VCaP (cell line): ENCODE measurements at regions not wholly inside any gene's neighbourhood (a gene's known extent, or its start where the extent isn't known, plus 50 kb on each side); places are given as distances from the start of the nearest gene placed in this dataset.

Experiments used
- H3K27ac ChIP-seq: fragments of 450-650 bp; 2 replicates; pipeline ENCODE4 v1.5.1; 2017
- CTCF ChIP-seq: fragments of 450-650 bp; conservative IDR thresholded peaks from 2 replicates; pipeline ENCODE4 v1.5.1; 2017; ENCODE audit warnings: mild to moderate bottlenecking, moderate library complexity

- TF ChIP-seq CTCF: no peak
- no peak overlapping the region for H3K27ac ChIP-seq
These were observed 115.2 kb upstream of the PCGF5 start for GRCh38 chr10:91105269-91105668.

DNA sequence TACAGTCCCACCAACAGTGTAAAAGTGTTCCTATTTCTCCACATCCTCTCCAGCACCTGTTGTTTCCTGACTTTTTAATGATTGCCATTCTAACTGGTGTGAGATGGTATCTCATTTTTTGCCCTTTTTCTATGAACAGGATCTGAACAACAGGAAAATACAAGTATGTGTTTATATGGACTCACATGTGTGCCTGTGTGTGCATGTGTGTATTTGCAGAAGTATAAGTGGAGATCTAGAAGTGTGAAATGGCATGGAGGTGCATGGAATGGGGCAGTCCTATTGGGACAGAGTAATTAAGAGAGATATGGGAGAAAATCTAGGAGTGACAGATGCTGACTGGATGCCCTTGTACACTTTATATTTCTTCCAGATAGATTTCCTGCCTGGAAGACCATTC lies 111.6 kb upstream of the PCGF5 start:
- H3K27ac ChIP-seq: no peak overlapping the region
- no peak for TF ChIP-seq CTCF

GRCh38 chr10:91111060-91111459 lies 109.4 kb upstream of the PCGF5 start:
- no peak overlapping the region for H3K27ac ChIP-seq
- no peak for TF ChIP-seq CTCF

GRCh38 chr10:91115618-91116390 lies 104.7 kb upstream of the PCGF5 start:
- H3K27ac ChIP-seq: no peak overlapping the region
- no peak for TF ChIP-seq CTCF

GRCh38 chr10:91117505-91117904 lies 103.0 kb upstream of the PCGF5 start:
- no peak overlapping the region for H3K27ac ChIP-seq
- no peak for TF ChIP-seq CTCF

GRCh38 chr10:91120348-91120747 lies 100.1 kb upstream of the PCGF5 start:
- TF ChIP-seq CTCF: no peak
- H3K27ac ChIP-seq: no peak overlapping the region

DNA sequence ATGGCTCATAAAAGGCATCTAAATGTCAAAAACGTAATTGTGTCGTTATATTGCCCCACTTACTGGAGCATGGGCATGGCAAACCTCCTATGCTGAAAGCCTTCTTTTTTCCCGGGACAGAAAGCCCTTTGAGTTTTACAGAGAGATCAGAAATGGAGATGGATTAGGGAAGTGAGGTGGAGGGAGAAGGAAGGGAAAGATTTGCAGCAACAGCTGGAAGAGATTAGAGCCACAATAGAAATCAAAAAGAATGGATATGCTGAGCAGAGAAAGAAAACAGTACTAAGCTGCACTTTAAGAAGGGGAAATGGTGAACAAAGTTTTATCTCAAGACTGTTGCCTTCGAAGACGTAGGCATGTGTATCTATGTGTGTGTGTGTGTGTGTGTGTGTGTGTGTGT lies 97.2 kb upstream of the PCGF5 start:
- TF ChIP-seq CTCF: no peak
- H3K27ac ChIP-seq: no peak overlapping the region
